HEK293T (cell line): ENCODE measurements at regions not wholly inside any gene's neighbourhood (a gene's known extent, or its start where the extent isn't known, plus 50 kb on each side); places are given as distances from the start of the nearest gene placed in this dataset.
"Not testable (repeated sequence)": the region's sequence is repeated elsewhere in the genome, so short reads cannot be mapped to it uniquely, and the experiment has no call there.

Source experiments
- CTCF ChIA-PET: fragments of 350-600 bp; formaldehyde crosslinking; extraction: SDS; loops from one replicate; lab custom pipeline; 2021; ENCODE audit warnings: antibody characterized with exemption, inconsistent platforms; lab: Yijun Ruan, JAX
- POLR2A ChIA-PET: fragments of 350-600 bp; formaldehyde crosslinking; extraction: SDS; loops from one replicate; lab custom pipeline; 2020; ENCODE audit warnings: antibody characterized with exemption, inconsistent platforms; lab: Yijun Ruan, JAX
- DNase-seq: peaks from one replicate; pipeline ENCODE4 v3.0.0; 2012; ENCODE audit warnings: mixed read lengths; ENCODE audit errors: extremely low spot score
- ARNT ChIP-seq: fragments of 450-650 bp; IDR thresholded peaks from 2 replicates; pipeline ENCODE4 v1.6.1; 2017; ENCODE audit warnings: mild to moderate bottlenecking
- BHLHE40 ChIP-seq: fragments of 450-650 bp; IDR thresholded peaks from 2 replicates; pipeline ENCODE4 v1.6.1; 2016; ENCODE audit warnings: mild to moderate bottlenecking, moderate library complexity, borderline replicate concordance
- CTBP1 ChIP-seq: fragments of 450-650 bp; IDR thresholded peaks from 2 replicates; pipeline ENCODE4 v1.6.1; 2016; ENCODE audit warnings: borderline replicate concordance
- ELF4 ChIP-seq: fragments of 450-650 bp; IDR thresholded peaks from 2 replicates; pipeline ENCODE4 v1.6.1; 2017; ENCODE audit warnings: antibody characterized with exemption
- FOXA1 ChIP-seq: fragments of 450-650 bp; IDR thresholded peaks from 2 replicates; pipeline ENCODE4 v1.6.1; 2016; ENCODE audit warnings: mild to moderate bottlenecking
- FOXK2 ChIP-seq: fragments of 450-650 bp; IDR thresholded peaks from 2 replicates; pipeline ENCODE4 v1.6.1; 2016; ENCODE audit warnings: mild to moderate bottlenecking
- FOXM1 ChIP-seq: fragments of 450-650 bp; IDR thresholded peaks from 2 replicates; pipeline ENCODE4 v1.6.1; 2017; ENCODE audit warnings: mild to moderate bottlenecking, borderline replicate concordance
- HDGF ChIP-seq: fragments of 450-650 bp; IDR thresholded peaks from 2 replicates; pipeline ENCODE4 v1.6.1; 2017; ENCODE audit warnings: antibody characterized with exemption, borderline replicate concordance
- L3MBTL2 ChIP-seq: fragments of 450-650 bp; conservative IDR thresholded peaks from 2 replicates; pipeline ENCODE4 v1.6.1; 2016; ENCODE audit warnings: mild to moderate bottlenecking
- LEF1 ChIP-seq: fragments of 450-650 bp; IDR thresholded peaks from 2 replicates; pipeline ENCODE4 v1.6.1; 2017; ENCODE audit warnings: mild to moderate bottlenecking, borderline replicate concordance
- NFRKB ChIP-seq: fragments of 450-650 bp; IDR thresholded peaks from 2 replicates; pipeline ENCODE4 v1.6.1; 2016; ENCODE audit warnings: mild to moderate bottlenecking, moderate library complexity
- SP1 ChIP-seq: fragments of 450-650 bp; IDR thresholded peaks from 2 replicates; pipeline ENCODE4 v1.6.1; 2017
- SUZ12 ChIP-seq: fragments of 450-650 bp; IDR thresholded peaks from 2 replicates; pipeline ENCODE4 v1.6.1; 2016; ENCODE audit warnings: mild to moderate bottlenecking
- TARDBP ChIP-seq: fragments of 450-650 bp; IDR thresholded peaks from 2 replicates; pipeline ENCODE4 v1.6.1; 2016
- ZNF384 ChIP-seq: fragments of 450-650 bp; IDR thresholded peaks from 2 replicates; pipeline ENCODE4 v1.6.1; 2016
- TF ChIP-seq, protein P1 (sequence below): fragments of 450-650 bp; IDR thresholded peaks from 2 replicates; pipeline ENCODE4 v1.6.1; 2016

DNA sequence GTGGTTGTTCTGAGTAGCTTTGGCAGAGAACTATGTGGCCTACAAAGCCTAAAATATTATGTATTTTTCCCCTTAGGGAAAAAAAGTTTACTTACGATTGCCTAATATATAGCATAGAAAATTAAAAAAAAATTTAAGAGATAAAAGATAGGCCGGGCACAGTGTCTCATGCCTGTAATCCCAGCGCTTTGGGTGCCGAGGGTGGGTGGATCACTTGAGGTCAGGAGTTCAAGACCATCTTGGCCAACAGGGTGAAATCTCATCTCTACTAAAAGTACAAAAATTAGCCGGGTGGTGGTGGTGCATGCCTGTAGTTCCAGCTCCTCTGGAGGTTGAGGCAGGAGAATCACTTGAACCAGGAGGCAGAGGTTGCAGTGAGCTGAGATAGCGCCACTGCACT is 439.2 kb upstream of the KLF6 start:
- no peak for DNase-seq
- ChIA-PET CTCF (no interaction called here), POLR2A (no interaction called here)
- TF ChIP-seq LEF1: no peak
- no peak for TF ChIP-seq ELF4
- no peak for TF ChIP-seq ARNT
- no peak for TF ChIP-seq CTBP1
- no peak for TF ChIP-seq SP1

DNA sequence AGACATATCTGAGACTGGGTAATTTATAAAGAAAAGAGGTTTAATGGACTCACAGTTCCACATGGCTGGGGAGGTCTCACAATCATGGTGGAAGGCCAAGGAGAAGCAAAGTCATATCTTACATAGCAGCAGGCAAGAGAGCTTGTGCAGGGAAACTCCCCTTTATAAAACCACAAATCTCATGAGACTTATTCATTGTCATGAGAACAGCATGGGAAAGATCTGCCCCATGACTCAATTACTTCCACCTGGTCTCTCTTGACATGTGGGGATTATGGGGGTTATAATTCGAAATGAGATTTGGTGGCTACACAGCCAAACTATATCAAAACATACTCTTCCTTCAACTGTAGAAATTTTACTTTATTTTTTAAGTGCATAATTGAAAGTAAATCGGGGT is 436.3 kb upstream of the KLF6 start:
- CTCF ChIA-PET, DNase-seq, POLR2A ChIA-PET: not testable (repeated sequence)

DNA sequence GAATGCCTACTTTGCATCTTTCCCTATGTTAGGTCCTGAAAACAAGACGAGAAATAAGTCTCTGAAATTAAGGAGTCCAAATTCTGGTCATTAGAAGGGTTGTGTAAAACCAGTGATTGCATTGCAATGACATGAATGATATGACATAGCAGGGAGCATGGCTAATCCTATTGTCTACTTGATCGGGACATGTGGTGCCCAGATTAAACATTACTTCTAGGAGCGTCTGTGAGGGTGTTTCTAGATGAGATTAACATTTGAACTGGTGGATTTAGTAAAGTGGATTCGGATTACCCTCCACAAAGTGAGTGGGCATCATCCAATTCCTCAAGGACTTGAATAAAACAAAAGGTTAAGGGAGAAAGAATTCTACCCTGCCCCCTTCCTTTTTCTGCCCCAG is 434.9 kb upstream of the KLF6 start:
- TF ChIP-seq HDGF (no peak), ELF4 (no peak), NFRKB (no peak), SP1 (no peak), FOXK2 (no peak), TARDBP (no peak), BHLHE40 (no peak)
- DNase-seq: no peak
- ChIA-PET CTCF (interaction anchor here (0.6 kb wide), 1 partner anchor 984 kb away, joined by 4 read pairs; no protein-coding TSS in a partner anchor), POLR2A (no interaction called here)

DNA sequence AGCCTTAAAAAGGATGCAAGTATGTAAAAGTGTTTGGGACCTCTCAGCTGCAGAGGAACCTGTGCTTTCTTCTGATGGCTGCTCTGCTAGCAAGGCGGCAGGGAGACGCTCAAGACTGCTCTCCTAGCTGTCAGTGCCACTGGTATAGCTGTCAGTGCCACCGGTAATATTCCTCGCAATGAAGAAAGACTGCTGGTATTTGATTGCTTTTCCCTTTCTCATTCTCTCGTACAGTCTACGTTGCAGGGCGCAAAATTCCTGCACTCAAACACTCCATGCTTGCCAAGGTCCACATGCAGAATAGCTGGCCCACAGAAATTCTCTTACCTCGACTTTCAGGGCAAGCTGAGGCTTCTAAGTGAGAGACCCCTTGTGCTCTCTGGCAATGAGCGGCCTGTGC is 432.6 kb upstream of the KLF6 start:
- TF ChIP-seq SUZ12 (no peak), FOXM1 (no peak), BHLHE40 (no peak), ZNF384 (no peak), FOXK2 (no peak), ARNT (no peak)
- ChIA-PET POLR2A (no interaction called here), CTCF (no interaction called here)
- DNase-seq: no peak

DNA sequence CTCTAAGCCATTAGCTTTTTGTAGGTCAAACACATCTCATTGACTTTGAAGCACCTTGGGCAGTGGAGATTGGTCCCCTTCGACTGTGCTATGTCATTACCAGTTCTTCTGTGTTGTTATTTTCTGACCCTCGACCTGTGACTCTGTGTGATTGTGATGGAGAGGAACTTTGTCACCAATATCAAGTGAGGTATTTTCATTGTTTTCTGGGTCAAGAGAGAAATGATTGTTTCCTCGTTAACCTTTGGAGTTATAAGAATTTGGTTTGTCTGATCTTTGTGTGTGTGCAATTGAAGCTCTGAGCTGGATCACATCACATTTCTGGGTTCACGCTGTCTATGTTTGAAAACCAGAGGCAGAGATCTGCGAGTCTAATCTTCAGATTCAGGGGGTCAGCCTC is 432.2 kb upstream of the KLF6 start:
- ChIA-PET CTCF (no interaction called here), POLR2A (no interaction called here)
- DNase-seq: no peak
- no peak for TF ChIP-seq NFRKB
- no peak for TF ChIP-seq ARNT
- no peak for TF ChIP-seq ZNF384
- no peak for TF ChIP-seq TARDBP
- no peak for TF ChIP-seq FOXK2
- no peak for TF ChIP-seq FOXA1
- TF ChIP-seq SUZ12: no peak
- no peak for TF ChIP-seq ELF4
- TF ChIP-seq LEF1: no peak
- TF ChIP-seq HDGF: no peak
- TF ChIP-seq L3MBTL2: no peak
- TF ChIP-seq, protein P1, sequence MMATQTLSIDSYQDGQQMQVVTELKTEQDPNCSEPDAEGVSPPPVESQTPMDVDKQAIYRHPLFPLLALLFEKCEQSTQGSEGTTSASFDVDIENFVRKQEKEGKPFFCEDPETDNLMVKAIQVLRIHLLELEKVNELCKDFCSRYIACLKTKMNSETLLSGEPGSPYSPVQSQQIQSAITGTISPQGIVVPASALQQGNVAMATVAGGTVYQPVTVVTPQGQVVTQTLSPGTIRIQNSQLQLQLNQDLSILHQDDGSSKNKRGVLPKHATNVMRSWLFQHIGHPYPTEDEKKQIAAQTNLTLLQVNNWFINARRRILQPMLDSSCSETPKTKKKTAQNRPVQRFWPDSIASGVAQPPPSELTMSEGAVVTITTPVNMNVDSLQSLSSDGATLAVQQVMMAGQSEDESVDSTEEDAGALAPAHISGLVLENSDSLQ: no peak
- no peak for TF ChIP-seq SP1
- no peak for TF ChIP-seq BHLHE40
- no peak for TF ChIP-seq FOXM1

DNA sequence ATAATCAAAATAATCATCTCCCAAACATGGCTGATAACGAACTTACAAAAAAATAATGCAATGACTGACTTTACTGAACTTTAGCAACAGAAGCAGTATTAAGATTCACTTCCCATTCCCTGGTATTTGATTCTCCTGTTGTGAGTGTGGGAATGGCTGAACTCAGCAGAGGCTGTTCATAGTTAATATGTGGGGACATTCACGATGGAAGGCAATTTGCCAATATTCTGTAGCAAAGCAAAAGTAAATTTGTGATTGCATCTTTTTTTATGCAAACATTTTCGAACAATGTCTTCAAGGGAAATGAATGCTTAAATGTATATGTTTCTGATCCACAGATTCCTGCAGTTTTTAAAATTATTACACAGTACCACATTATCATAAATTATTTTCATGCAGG is 431.7 kb upstream of the KLF6 start:
- TF ChIP-seq SP1 (no peak), ARNT (no peak), HDGF (no peak), CTBP1 (no peak), BHLHE40 (no peak), ELF4 (no peak), FOXK2 (no peak), L3MBTL2 (no peak), FOXA1 (no peak), NFRKB (no peak), TARDBP (no peak), FOXM1 (no peak)
- TF ChIP-seq, protein P1: no peak
- CTCF ChIA-PET: no interaction called here
- POLR2A ChIA-PET: no interaction called here
- DNase-seq: no peak

DNA sequence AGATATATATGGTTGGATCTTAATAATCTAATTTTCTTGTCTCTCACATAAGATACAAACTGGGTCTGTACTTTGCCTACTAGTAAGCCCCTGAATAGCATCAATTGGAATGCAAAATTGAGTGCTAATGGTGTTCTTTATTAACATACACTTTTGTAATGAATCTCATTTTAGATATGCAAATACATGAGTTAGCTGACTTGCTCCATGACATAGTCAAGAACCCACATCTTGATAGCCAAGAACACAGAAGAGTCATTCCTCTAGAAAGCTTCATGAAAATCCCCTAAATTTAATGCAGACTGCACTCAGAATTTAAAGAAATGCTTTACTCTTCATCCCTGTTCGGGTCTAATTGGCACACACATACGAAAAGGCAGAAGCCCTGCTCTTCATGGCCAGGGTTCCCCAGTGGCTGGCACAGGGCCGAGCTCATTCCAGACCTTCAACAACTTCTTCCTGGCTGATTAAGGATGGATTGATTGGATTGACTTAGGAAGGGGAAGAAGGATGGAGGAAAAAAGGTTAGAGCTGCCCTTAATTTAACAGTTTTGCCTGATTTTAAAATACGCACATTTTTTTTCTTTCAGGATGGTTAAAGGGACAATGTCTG is 431.1 kb upstream of the KLF6 start:
- no peak for DNase-seq
- ChIA-PET POLR2A (no interaction called here), CTCF (no interaction called here)
- no peak for TF ChIP-seq ZNF384
- TF ChIP-seq L3MBTL2: no peak
- TF ChIP-seq LEF1: no peak
- no peak for TF ChIP-seq FOXK2
- no peak for TF ChIP-seq HDGF
- no peak for TF ChIP-seq ELF4
- TF ChIP-seq TARDBP: no peak
- no peak for TF ChIP-seq SUZ12
- no peak for TF ChIP-seq NFRKB
- no peak for TF ChIP-seq FOXA1
- no peak for TF ChIP-seq FOXM1
- TF ChIP-seq CTBP1: no peak
- TF ChIP-seq SP1: no peak
- TF ChIP-seq BHLHE40: no peak
- no peak for TF ChIP-seq ARNT
- TF ChIP-seq, protein P1: no peak
